IMR-90 (cell line): ENCODE measurements at regions not wholly inside any gene's neighbourhood (a gene's known extent, or its start where the extent isn't known, plus 50 kb on each side); places are given as distances from the start of the nearest gene placed in this dataset.

Experiments
- ATAC-seq: fragments of 200-7000 bp; cut with Tn5 transposase; 2 replicates; pipeline ENCODE4 v1.9.1; 2020; ENCODE audit warnings: low read depth, mild to moderate bottlenecking, moderate library complexity
- BruUV-seq: library from RNA; stranded (reverse); fragments of 400-500 nt; replicated peaks from 2 replicates; lab custom pipeline; 2021; lab: Mats Ljungman, UMichigan
- CTCF ChIA-PET: fragments of 300-600 bp; formaldehyde crosslinking; extraction: SDS; loops from one replicate; lab custom pipeline; 2021; ENCODE audit warnings: antibody characterized with exemption; lab: Yijun Ruan, JAX
- POLR2A ChIA-PET: fragments of 300-600 bp; sonication (Branson Sonifier 250); formaldehyde crosslinking; loops from one replicate; lab custom pipeline; 2022; ENCODE audit warnings: antibody characterized with exemption; ENCODE audit not compliant: unreplicated experiment; lab: Charles Lee
- DNase-seq: peaks from one replicate; pipeline ENCODE4 v3.0.0; 2013
- H2AFZ ChIP-seq: replicated peaks from 2 replicates; pipeline ENCODE3; 2013; ENCODE audit warnings: low read length, mild to moderate bottlenecking; ENCODE audit not compliant: poor library complexity
- H2AK5ac ChIP-seq: 2 replicates; pipeline ENCODE4 v1.6.1; 2013; ENCODE audit warnings: low read depth, low read length, inconsistent platforms
- H2AK9ac ChIP-seq: replicated peaks from 2 replicates; pipeline ENCODE3; 2013; ENCODE audit warnings: mild to moderate bottlenecking, low read depth, low read length, moderate library complexity; ENCODE audit not compliant: poor library complexity
- H2BK120ac ChIP-seq: 2 replicates; pipeline ENCODE4 v1.6.1; 2013; ENCODE audit warnings: low read depth, low read length, inconsistent platforms
- H2BK15ac ChIP-seq: 3 replicates; pipeline ENCODE4 v1.6.1; 2013; ENCODE audit warnings: low read depth, low read length, inconsistent platforms
- H2BK20ac ChIP-seq: 2 replicates; pipeline ENCODE4 v1.6.1; 2013; ENCODE audit warnings: low read depth, mild to moderate bottlenecking, inconsistent platforms, low read length, moderate library complexity
- H2BK5ac ChIP-seq: 2 replicates; pipeline ENCODE4 v1.6.1; 2013; ENCODE audit warnings: mild to moderate bottlenecking, low read depth, low read length, inconsistent platforms; ENCODE audit not compliant: poor library complexity, severe bottlenecking
- H3K14ac ChIP-seq: replicated peaks from 2 replicates; pipeline ENCODE4 v1.6.1; 2013; ENCODE audit warnings: low read depth, low read length, inconsistent platforms
- H3K18ac ChIP-seq: 2 replicates; pipeline ENCODE4 v1.6.1; 2013; ENCODE audit warnings: low read depth, low read length, control low read depth
- H3K23ac ChIP-seq: 2 replicates; pipeline ENCODE4 v1.6.1; 2013; ENCODE audit warnings: low read depth, low read length, inconsistent platforms
- H3K27ac ChIP-seq: 2 replicates; pipeline ENCODE4 v1.5.1; 2013; ENCODE audit warnings: mild to moderate bottlenecking, control low read depth, low read length; ENCODE audit not compliant: insufficient read depth
- H3K27me3 ChIP-seq: 2 replicates; pipeline ENCODE4 v1.6.1; 2013; ENCODE audit warnings: low read length; ENCODE audit not compliant: control insufficient read depth, insufficient read depth
- H3K36me3 ChIP-seq: 2 replicates; pipeline ENCODE4 v1.6.1; 2013; ENCODE audit warnings: low read length, mixed read lengths; ENCODE audit not compliant: control insufficient read depth, insufficient read depth
- H3K4ac ChIP-seq: 2 replicates; pipeline ENCODE4 v1.6.1; 2013; ENCODE audit warnings: low read depth, low read length, inconsistent platforms
- H3K4me1 ChIP-seq: 2 replicates; pipeline ENCODE4 v1.6.1; 2013; ENCODE audit warnings: low read length, mixed read lengths; ENCODE audit not compliant: control insufficient read depth, insufficient read depth
- H3K4me2 ChIP-seq: 2 replicates; pipeline ENCODE4 v1.6.1; 2013; ENCODE audit warnings: low read depth, mild to moderate bottlenecking, control low read depth, low read length, moderate library complexity
- H3K4me3 ChIP-seq: 2 replicates; pipeline ENCODE4 v1.5.1; 2013; ENCODE audit warnings: low read depth, mild to moderate bottlenecking, control low read depth, low read length, moderate library complexity; ENCODE audit not compliant: insufficient read depth
- H3K56ac ChIP-seq: 2 replicates; pipeline ENCODE4 v1.6.1; 2013; ENCODE audit warnings: low read length, inconsistent platforms; ENCODE audit not compliant: insufficient read depth; ENCODE audit errors: extremely low read depth
- H3K79me1 ChIP-seq, 2 experiments: 2 replicates each; pipeline ENCODE4 v1.6.1; 2013; ENCODE audit warnings: low read length in 2 of 2, inconsistent platforms in 1 of 2, low read depth in 1 of 2
- H3K9ac ChIP-seq: 2 replicates; pipeline ENCODE4 v1.6.1; 2013; ENCODE audit warnings: low read depth, low read length, control low read depth
- H3K9me1 ChIP-seq: 2 replicates; pipeline ENCODE4 v1.6.1; 2013; ENCODE audit warnings: low read length, inconsistent platforms; ENCODE audit not compliant: insufficient read depth
- H3K9me3 ChIP-seq: 2 replicates; pipeline ENCODE4 v1.6.1; 2013; ENCODE audit warnings: low read length; ENCODE audit not compliant: control insufficient read depth, insufficient read depth
- H4K20me1 ChIP-seq: 2 replicates; pipeline ENCODE4 v1.6.1; 2013; ENCODE audit warnings: low read length, inconsistent platforms; ENCODE audit not compliant: insufficient read depth
- H4K5ac ChIP-seq: 2 replicates; pipeline ENCODE4 v1.6.1; 2013; ENCODE audit warnings: mild to moderate bottlenecking, low read depth, low read length, control low read depth
- H4K8ac ChIP-seq, 2 experiments: 2 replicates each; pipeline ENCODE4 v1.6.1; 2013; ENCODE audit warnings: low read depth in 2 of 2, low read length in 2 of 2, control low read depth in 1 of 2, inconsistent platforms in 1 of 2
- H4K91ac ChIP-seq: 2 replicates; pipeline ENCODE4 v1.6.1; 2013; ENCODE audit warnings: low read depth, low read length, inconsistent platforms; ENCODE audit not compliant: insufficient read depth
- BHLHE40 ChIP-seq: fragments of 150-350 bp; IDR thresholded peaks from 2 replicates; pipeline ENCODE4 v1.6.1; 2016; ENCODE audit warnings: mild to moderate bottlenecking, low read depth, low read length
- CEBPB ChIP-seq: IDR thresholded peaks from 2 replicates; pipeline ENCODE4 v1.6.1; 2012; ENCODE audit warnings: low read depth, low read length, improper control_type of control experiment
- CHD1 ChIP-seq: IDR thresholded peaks from 2 replicates; pipeline ENCODE4 v1.6.1; 2012; ENCODE audit warnings: low read depth, low read length, improper control_type of control experiment
- ELK1 ChIP-seq: fragments of 150-350 bp; IDR thresholded peaks from 2 replicates; pipeline ENCODE4 v1.6.1; 2016; ENCODE audit warnings: low read depth, mild to moderate bottlenecking, low read length, moderate library complexity, borderline replicate concordance
- MAZ ChIP-seq: IDR thresholded peaks from 2 replicates; pipeline ENCODE4 v1.6.1; 2012; ENCODE audit warnings: low read depth, mild to moderate bottlenecking, low read length, improper control_type of control experiment, moderate library complexity, borderline replicate concordance
- MXI1 ChIP-seq: IDR thresholded peaks from 2 replicates; pipeline ENCODE4 v1.6.1; 2012; ENCODE audit warnings: low read depth, mild to moderate bottlenecking, low read length, moderate library complexity, borderline replicate concordance
- NFE2L2 ChIP-seq: fragments of 150-350 bp; IDR thresholded peaks from 2 replicates; pipeline ENCODE4 v1.6.1; 2016; ENCODE audit warnings: low read depth, mild to moderate bottlenecking, low read length
- RCOR1 ChIP-seq: IDR thresholded peaks from 2 replicates; pipeline ENCODE4 v1.6.1; 2012; ENCODE audit warnings: mild to moderate bottlenecking, low read length, improper control_type of control experiment; ENCODE audit not compliant: insufficient replicate concordance
- USF2 ChIP-seq: fragments of 150-350 bp; IDR thresholded peaks from 2 replicates; pipeline ENCODE4 v1.6.1; 2017; ENCODE audit warnings: mild to moderate bottlenecking, antibody characterized with exemption, low read length, low read depth
- WGBS, 2 experiments: methylation state at CpG; one replicate each; pipeline versions ENCODE4 v1.1.5 to v1.1.7; 2013; ENCODE audit warnings: missing lambda C conversion rate in 2 of 2; ENCODE audit not compliant: insufficient read length in 1 of 2; ENCODE audit errors: extremely low coverage in 2 of 2; 5-methylcytosine and 5-hydroxymethylcytosine counted together
- dilution Hi-C: fragments of 300-500 bp; cut with HindIII; formaldehyde crosslinking; loops from one replicate; pipeline ENCODE4 v1.14.3; 2018; ENCODE audit warnings: low sequenced_read_pairs; ENCODE audit not compliant: unreplicated experiment
- in situ Hi-C: fragments of 300-500 bp; cut with MboI; formaldehyde crosslinking; loops from 3 replicates; pipeline ENCODE4 v1.14.3; 2019; ENCODE audit warnings: low sequenced_read_pairs, inconsistent platforms, mixed read lengths
- intact Hi-C: fragments of 100-400 bp; cut with micrococcal nuclease; formaldehyde crosslinking; loops from 2 replicates; pipeline ENCODE4 v1.10.0; 2022

GRCh38 chr6:6723361-6723760 lies 134.8 kb downstream of the LY86 start:
- Histone ChIP-seq H3K18ac (no peak overlapping the region), H4K20me1 (no peaks in the 10 kb centered on the region), H4K8ac (no peak overlapping the region; a peak in 1 of 4 replicates), H2BK120ac (no peak overlapping the region), H2BK5ac (no peak overlapping the region), H3K23ac (no peak overlapping the region), H2AK5ac (no peak overlapping the region), H3K56ac (no peak overlapping the region), H4K5ac (no peak overlapping the region), H3K4ac (no peak overlapping the region), H3K36me3 (no peaks in the 10 kb centered on the region), H3K27me3 (no peaks in the 10 kb centered on the region), H3K9me1 (no peaks in the 10 kb centered on the region), H4K91ac (no peak overlapping the region), H3K4me1 (peaks cover 5% of the 10 kb centered on the region), H3K9me3 (no peaks in the 10 kb centered on the region), H3K4me2 (no peak overlapping the region), H3K79me1 (no peaks in the 10 kb centered on the region), H3K14ac (no peak overlapping the region), H2BK20ac (no peak overlapping the region), H2AFZ (peak overlapping the region; percentile 51), H3K27ac (no peak overlapping the region), H2AK9ac (no peak overlapping the region), H2BK15ac (no peak overlapping the region), H3K4me3 (no peak overlapping the region), H3K9ac (no peak overlapping the region)
- TF ChIP-seq NFE2L2: no peak
- TF ChIP-seq RCOR1: no peak
- TF ChIP-seq MXI1: no peak
- TF ChIP-seq CHD1: no peak
- no peak for TF ChIP-seq MAZ
- TF ChIP-seq BHLHE40: no peak
- no peak for TF ChIP-seq CEBPB
- no peak for TF ChIP-seq ELK1
- no peak for TF ChIP-seq USF2
- DNase-seq: no peak
- in situ Hi-C loops: loop anchor here (5.0 kb wide), 1 partner anchor 524 kb away; no protein-coding TSS in a partner anchor
- dilution Hi-C loops: no loop called here
- intact Hi-C loops: loop anchor here (5.0 to 10.0 kb wide), 2 partner anchors 421 to 664 kb away; partner anchors contain the start of genes CAGE1 and RIOK1
- no peak for ATAC-seq
- no CpG with 5 or more reads among the region's 1 CpG for WGBS, 2 experiments
- CTCF ChIA-PET: interaction anchor here (0.7 to 1.8 kb wide), 8 partner anchors 10 to 541 kb away, joined by 3 to 11 read pairs (median 4); no protein-coding TSS in a partner anchor
- no TSS peak for BruUV-seq
- POLR2A ChIA-PET: no interaction called here
